Thoracic aorta (tissue), 2 donors: ENCODE measurements at regions not wholly inside any gene's neighbourhood (a gene's known extent, or its start where the extent isn't known, plus 50 kb on each side); places are given as distances from the start of the nearest gene placed in this dataset.
"Not testable (repeated sequence)": the region's sequence is repeated elsewhere in the genome, so short reads cannot be mapped to it uniquely, and the experiment has no call there.

Source experiments
- ATAC-seq: fragments of 150-250 bp; one replicate; pipeline ENCODE4 v1.8.0; 2017; ENCODE audit warnings: low read depth; ENCODE audit not compliant: insufficient number of reproducible peaks, low FRiP score
- DNase-seq: peaks from one replicate; pipeline ENCODE4 v3.0.0-alpha.2; 2020; ENCODE audit warnings: low spot score
- H3K27ac ChIP-seq, 2 donors: fragments of 200-600 bp; sonication (generic); 1 replicate in 1 of 2; 2 replicates in 1 of 2; pipeline ENCODE4 v1.5.1; 2016; ENCODE audit warnings: mild to moderate bottlenecking in 2 of 2, moderate library complexity in 2 of 2
- H3K27me3 ChIP-seq: fragments of 200-600 bp; sonication (generic); replicated peaks from 2 replicates; pipeline ENCODE4 v1.6.0; 2016; ENCODE audit warnings: mild to moderate bottlenecking; ENCODE audit not compliant: insufficient read depth
- H3K36me3 ChIP-seq: fragments of 200-600 bp; sonication (generic); one replicate; pipeline ENCODE4 v1.5.1; 2016
- H3K4me1 ChIP-seq, 2 donors: fragments of 200-600 bp; sonication (generic); 1 replicate in 1 of 2; 2 replicates in 1 of 2; pipeline versions ENCODE4 v1.5.1 to v1.6.0; 2016; ENCODE audit warnings: low read depth in 2 of 2, mild to moderate bottlenecking in 1 of 2; ENCODE audit not compliant: control insufficient read depth in 1 of 2
- H3K4me3 ChIP-seq: fragments of 200-600 bp; sonication (generic); 2 replicates; pipeline ENCODE4 v1.5.1; 2016; ENCODE audit warnings: mild to moderate bottlenecking
- H3K9me3 ChIP-seq: fragments of 200-600 bp; sonication (generic); 2 replicates; pipeline ENCODE4 v1.5.1; 2016
- CTCF ChIP-seq: fragments of 200-600 bp; sonication (generic); IDR thresholded peaks from one replicate; pipeline ENCODE4 v1.5.1; 2019; ENCODE audit warnings: antibody characterized with exemption

- Histone ChIP-seq H3K27me3 (no peaks in the 10 kb centered on the region), H3K4me3 (no peak overlapping the region), H3K36me3 (no peaks in the 10 kb centered on the region), H3K9me3 (no peaks in the 10 kb centered on the region), H3K4me1 (no peaks in the 10 kb centered on the region), H3K27ac (no peak overlapping the region)
- TF ChIP-seq CTCF, result no peak
- ATAC-seq (no peak), DNase-seq (no peak)
These were observed 56.3 kb downstream of the FOXI3 start for GRCh38 chr2:88396209-88396608.

- no peaks in the 10 kb centered on the region for H3K36me3 ChIP-seq
- no peak overlapping the region for H3K27ac ChIP-seq
- no peaks in the 10 kb centered on the region for H3K4me1 ChIP-seq
- no peaks in the 10 kb centered on the region for H3K27me3 ChIP-seq
- H3K4me3 ChIP-seq, result no peak overlapping the region
- no peaks in the 10 kb centered on the region for H3K9me3 ChIP-seq
- ATAC-seq (no peak), DNase-seq (no peak)
- TF ChIP-seq CTCF, result no peak
These were observed 74.9 kb downstream of the FOXI3 start for GRCh38 chr2:88377641-88377991.

GRCh38 chr2:88372042-88372441, 80.5 kb downstream of the FOXI3 start:
- Histone ChIP-seq H3K27ac (no peak overlapping the region), H3K36me3 (no peaks in the 10 kb centered on the region), H3K4me1 (no peaks in the 10 kb centered on the region), H3K9me3 (no peaks in the 10 kb centered on the region), H3K4me3 (no peak overlapping the region), H3K27me3 (no peaks in the 10 kb centered on the region)
- no peak for TF ChIP-seq CTCF
- no peak for ATAC-seq
- no peak for DNase-seq

GRCh38 chr2:88365408-88365807, 87.1 kb downstream of the FOXI3 start:
- ATAC-seq, DNase-seq, H3K27me3 ChIP-seq, H3K4me1 ChIP-seq, H3K9me3 ChIP-seq, H3K36me3 ChIP-seq, H3K27ac ChIP-seq, H3K4me3 ChIP-seq: not testable (repeated sequence)

- DNase-seq, result no peak
- TF ChIP-seq CTCF, result no peak
- no peak overlapping the region for H3K27ac ChIP-seq
- no peak overlapping the region for H3K4me3 ChIP-seq
- ATAC-seq, result no peak
- H3K4me1 ChIP-seq, result no peaks in the 10 kb centered on the region
- H3K36me3 ChIP-seq, result no peaks in the 10 kb centered on the region
- H3K27me3 ChIP-seq, result no peaks in the 10 kb centered on the region
- H3K9me3 ChIP-seq, result no peaks in the 10 kb centered on the region
These were observed 97.0 kb downstream of the FOXI3 start for GRCh38 chr2:88355486-88355885.

GRCh38 chr2:88351249-88351601, 101.3 kb downstream of the FOXI3 start:
- Histone ChIP-seq H3K9me3 (no peaks in the 10 kb centered on the region), H3K27me3 (no peaks in the 10 kb centered on the region), H3K27ac (no peak overlapping the region), H3K4me3 (no peak overlapping the region), H3K4me1 (no peaks in the 10 kb centered on the region), H3K36me3 (no peaks in the 10 kb centered on the region)
- DNase-seq (no peak), ATAC-seq (no peak)
- TF ChIP-seq CTCF, result no peak
